GM21360 (cell line): ENCODE measurements at regions not wholly inside any gene's neighbourhood (a gene's known extent, or its start where the extent isn't known, plus 50 kb on each side); places are given as distances from the start of the nearest gene placed in this dataset.
"Not testable (repeated sequence)": the region's sequence is repeated elsewhere in the genome, so short reads cannot be mapped to it uniquely, and the experiment has no call there.

Experiments used
- ATAC-seq: cut with Tn5 transposase; IDR thresholded peaks from one replicate; pipeline ENCODE4 v1.9.1; 2021; ENCODE audit warnings: mild to moderate bottlenecking, moderate library complexity; ENCODE audit not compliant: unreplicated experiment

- not testable (repeated sequence) for ATAC-seq
These were observed 271.9 kb downstream of the LRATD1 start for GRCh38 chr2:14904378-14904777.

GRCh38 chr2:14905571-14905970 is 273.1 kb downstream of the LRATD1 start:
- no peak for ATAC-seq

DNA sequence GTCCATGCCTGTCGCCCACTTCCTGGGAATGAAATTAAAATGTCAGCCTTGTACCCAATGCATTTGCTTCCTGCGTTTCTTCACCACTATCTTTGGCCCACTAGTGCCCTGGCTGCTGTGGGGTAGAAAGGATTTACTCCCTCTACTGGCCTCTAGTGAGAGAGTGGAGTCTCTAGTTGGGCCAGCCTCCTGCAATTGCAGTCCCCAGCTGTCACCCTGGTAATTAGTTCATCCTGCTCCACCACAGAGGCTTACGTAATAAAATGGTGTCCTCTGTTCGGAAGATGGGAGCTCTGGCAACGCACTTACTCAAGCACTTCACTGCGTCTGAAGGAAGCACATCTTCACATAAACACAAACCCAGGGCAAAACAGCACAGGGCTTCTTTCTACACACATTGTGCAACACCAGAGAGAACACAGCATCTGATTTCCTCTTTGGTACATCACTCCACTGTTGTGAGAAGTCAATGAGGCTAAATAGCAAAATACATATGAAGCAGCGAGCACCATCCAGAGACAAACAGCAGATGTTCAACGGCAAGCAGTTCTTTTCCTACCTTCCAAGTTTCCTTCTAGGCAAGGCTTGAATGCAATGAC is 274.6 kb downstream of the LRATD1 start:
- no peak for ATAC-seq

DNA sequence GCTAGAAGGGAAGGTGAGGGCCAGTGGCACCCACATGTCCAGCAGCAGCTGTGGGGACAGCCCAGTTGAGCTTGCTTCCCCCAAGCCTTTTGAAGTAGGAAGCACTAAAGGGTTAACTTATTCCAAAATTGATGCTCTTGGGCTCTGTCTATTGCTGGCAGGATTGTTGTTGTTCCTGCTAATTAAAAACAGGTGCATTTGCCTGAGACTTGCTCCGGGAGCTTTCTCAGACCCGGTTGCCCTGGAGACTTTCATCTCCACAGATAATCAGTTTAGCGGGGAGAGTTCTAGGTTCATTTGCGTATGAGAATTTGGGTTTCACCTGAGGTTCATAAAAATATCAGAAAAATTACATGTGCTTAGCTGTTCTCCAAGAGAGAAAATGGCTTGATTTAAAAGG is 277.3 kb downstream of the LRATD1 start:
- no peak for ATAC-seq

GRCh38 chr2:14910654-14911053 is 278.1 kb downstream of the LRATD1 start:
- no peak for ATAC-seq

GRCh38 chr2:14915983-14916382 is 283.5 kb downstream of the LRATD1 start:
- ATAC-seq, result no peak

- ATAC-seq, result no peak
These were observed 291.5 kb downstream of the LRATD1 start for GRCh38 chr2:14923820-14924580.

DNA sequence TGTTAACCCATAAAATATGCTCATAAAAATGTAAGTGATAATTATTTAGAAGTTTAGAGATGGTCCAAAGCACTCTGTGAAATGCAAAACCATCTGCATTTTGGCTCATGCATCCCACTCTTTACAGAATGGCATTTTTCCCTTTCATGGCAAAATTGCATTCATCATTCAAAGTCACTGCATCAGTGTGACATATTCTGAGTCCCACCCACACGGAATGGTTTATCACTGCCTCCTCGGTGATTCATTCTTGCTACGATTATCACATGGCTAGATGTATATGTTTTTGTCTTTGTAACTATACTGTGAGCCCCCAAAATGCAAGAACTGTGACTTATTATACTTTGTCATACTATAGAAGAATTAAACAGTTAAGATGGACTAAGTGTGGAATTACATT is 293.0 kb downstream of the LRATD1 start:
- ATAC-seq, result no peak

- no peak for ATAC-seq
These were observed 294.6 kb downstream of the LRATD1 start for GRCh38 chr2:14927021-14927564.

DNA sequence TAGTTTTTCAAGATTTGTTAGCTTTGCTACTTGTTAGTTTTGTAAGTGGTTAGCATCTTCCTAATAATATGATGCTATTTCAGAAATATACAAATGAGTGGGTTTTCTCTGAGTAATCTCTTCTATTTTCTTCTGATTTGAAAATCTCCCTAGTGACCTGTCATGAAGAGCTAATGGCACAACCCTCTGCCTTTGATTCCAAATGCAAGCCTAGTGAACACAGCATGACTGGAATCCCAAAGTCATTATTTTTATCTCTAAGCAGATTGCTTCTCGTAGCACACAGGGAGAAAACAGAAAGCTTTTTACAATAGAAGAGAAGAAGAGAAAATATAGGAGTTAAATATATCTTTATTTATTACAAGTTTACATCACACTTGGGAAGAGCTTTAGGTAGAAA is 295.5 kb downstream of the LRATD1 start:
- ATAC-seq, result no peak

DNA sequence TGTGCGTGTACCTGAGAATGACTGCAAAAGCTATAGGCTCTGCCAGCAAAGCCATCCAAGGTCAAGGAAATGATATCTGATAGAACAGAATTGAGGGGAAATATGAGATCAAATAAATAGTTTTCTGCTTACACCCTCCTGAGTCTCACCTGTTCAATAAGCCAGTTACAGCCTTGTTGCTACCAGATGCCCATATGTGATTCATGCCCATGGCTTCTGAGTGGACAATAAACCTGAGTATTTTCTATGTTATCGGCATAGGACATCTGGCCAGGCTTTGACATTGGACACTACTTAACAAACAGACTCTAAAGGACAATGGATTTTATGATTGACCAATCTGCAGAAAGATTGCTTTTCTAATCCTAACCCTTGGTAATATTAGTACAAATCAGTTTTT is 297.9 kb downstream of the LRATD1 start:
- ATAC-seq, result no peak

- ATAC-seq, result no peak
These were observed 299.8 kb downstream of the LRATD1 start for GRCh38 chr2:14932285-14932684.

- ATAC-seq, result no peak
These were observed 301.2 kb downstream of the LRATD1 start for GRCh38 chr2:14933753-14934152.

- no peak for ATAC-seq
These were observed 303.9 kb downstream of the LRATD1 start for GRCh38 chr2:14936426-14936825.

DNA sequence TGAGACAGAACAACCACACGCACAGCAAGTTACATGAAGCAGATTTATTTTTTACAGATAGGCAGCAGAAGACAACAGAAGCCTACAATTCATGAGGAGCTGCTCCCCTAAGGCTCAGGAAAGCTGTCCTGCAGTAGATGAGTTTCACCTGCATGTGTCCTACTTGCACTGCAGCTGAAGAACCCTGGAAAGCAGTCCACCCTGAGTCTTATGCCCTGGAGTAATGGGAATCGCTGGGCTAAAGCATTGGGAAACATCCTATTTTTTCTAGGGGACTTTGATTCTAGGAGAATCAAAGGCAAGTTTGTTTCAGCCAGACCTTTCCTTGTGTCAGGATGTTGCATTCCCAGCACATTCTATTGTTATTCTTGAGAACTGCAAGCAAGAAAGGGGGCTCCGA is 304.8 kb downstream of the LRATD1 start:
- ATAC-seq, result no peak

DNA sequence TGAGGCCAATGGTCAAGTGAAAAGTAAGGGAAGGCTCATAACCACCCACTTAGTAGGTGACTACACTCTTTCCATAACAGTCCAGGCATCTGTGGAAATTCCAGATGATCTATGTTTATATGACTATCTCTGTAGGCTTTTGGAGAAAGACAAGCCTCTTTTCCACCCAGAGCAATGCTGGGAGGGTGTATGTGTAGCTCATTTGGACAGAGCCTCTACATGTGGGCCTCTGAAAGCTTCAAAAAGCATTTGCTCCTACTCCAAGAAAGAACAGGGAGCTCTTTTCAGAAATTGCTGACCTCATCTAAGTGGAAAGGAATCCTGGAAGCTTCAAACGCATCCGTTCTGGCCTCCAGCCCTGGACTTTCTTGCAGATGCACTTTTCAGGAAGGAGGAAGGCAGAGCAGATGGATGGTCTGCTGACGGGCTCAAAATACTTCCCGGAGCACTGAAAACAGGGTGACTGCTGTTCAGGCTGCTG is 308.7 kb downstream of the LRATD1 start:
- ATAC-seq, result no peak

GRCh38 chr2:14942987-14943386 is 310.5 kb downstream of the LRATD1 start:
- ATAC-seq, result no peak

DNA sequence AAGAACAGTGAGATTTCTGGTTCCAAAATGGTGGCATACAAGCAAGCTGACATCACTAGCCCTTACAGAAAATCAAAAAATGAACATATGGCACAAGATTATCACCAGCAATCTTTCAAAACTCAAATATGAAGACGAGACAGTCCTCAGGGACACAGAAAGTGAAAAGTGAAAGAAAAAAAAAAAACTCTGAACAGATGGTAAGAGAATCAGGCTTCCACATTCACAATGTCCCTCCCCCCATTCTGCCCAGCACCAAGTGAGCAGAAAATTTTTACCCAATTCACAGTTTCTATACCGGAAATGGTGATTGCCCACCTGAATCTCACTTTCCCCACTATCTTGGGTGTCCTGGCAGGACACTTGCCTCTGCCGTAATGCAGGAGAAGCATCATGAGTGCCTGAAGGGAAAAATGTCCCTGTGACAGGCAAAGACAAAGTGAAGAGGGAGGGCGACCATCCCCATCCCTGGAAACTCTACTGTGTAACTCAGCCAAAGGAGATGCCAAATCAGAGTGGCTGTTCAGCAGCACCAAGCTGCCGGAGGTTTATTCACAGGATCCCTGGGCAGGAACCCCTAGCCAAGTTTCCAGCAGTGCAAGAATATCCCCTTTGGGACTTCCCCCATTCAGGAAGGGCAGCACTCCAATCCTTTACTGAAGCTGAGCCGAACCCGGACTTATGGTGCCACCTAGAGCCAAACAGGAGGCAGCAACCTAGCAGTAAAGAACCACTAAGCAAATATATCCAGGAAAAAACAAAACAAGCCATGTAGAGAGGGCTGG is 312.2 kb downstream of the LRATD1 start:
- ATAC-seq, result peak; percentile 56

DNA sequence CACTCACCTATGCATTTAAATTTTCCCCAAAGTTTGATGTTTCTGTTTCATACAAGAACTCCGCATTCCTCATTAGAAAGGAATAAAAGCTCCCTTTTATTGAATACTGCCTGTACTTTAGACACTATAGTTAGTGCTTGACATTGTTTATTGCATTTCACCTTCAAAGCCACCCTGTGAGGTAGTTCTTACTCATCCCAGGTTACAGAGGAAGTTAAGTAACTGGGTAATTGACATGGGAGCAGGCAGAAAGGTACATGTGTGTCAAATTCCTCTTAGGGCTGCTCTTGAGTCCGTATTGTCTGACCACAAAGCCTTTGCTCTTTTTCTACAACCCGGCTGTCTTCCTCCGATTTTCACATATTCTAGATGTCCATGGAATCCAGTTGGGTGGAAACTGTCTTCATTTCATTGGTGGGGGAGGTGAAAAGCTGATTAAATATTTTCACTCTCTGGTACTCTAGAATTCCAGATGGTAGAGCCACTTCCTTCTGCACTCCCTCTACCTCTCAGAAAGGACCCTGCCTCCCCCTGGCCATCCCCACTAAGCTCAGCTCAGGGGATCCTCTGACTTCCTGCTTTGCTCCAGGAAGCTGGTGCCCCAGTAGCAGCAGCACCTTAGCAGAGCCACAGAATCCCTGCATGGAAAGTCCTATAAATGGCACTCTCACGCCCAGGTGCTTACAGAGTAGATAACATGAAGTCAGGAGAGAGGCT is 319.2 kb downstream of the LRATD1 start:
- no peak for ATAC-seq

GRCh38 chr2:14952400-14952963 is 320.0 kb downstream of the LRATD1 start:
- no peak for ATAC-seq
